ENCODE measurements at regions not wholly inside any gene's neighbourhood (a gene's known extent, or its start where the extent isn't known, plus 50 kb on each side); places are given as distances from the start of the nearest gene placed in this dataset.
A peak's percentile ranks its signal among the peaks of the same experiment; 100 is the strongest.

- Mint-ChIP-seq H3K27me3 (ENCODE audit: low read depth) (no peaks in the 10 kb centered on the region), H3K4me3 (no peak overlapping the region), H3K36me3 (ENCODE audit: low read depth) (no peaks in the 10 kb centered on the region), H3K9me3 (no peaks in the 10 kb centered on the region), H3K4me1 (no peaks in the 10 kb centered on the region), H3K27ac (ENCODE audit: unreplicated experiment) (no peak overlapping the region)
- TF ChIP-seq CTCF (conservative IDR thresholded peaks at IDR 0.05) = no peak
- DNase-seq (ENCODE audit: low read depth, low spot score) = no peak
Measured at GRCh38 chr20:11724097-11724496, 193.6 kb upstream of the BTBD3 start.

- no peak overlapping the region for H3K4me3 Mint-ChIP-seq
- no peak overlapping the region for H3K27ac Mint-ChIP-seq (ENCODE audit: unreplicated experiment)
- H3K27me3 Mint-ChIP-seq (ENCODE audit: low read depth) = no peaks in the 10 kb centered on the region
- DNase-seq (ENCODE audit: low read depth, low spot score) = no peak
- no peak for TF ChIP-seq CTCF (conservative IDR thresholded peaks at IDR 0.05)
- no peaks in the 10 kb centered on the region for H3K4me1 Mint-ChIP-seq
- peaks cover 4% of the 10 kb centered on the region for H3K36me3 Mint-ChIP-seq (ENCODE audit: low read depth)
- H3K9me3 Mint-ChIP-seq = peaks cover 8% of the 10 kb centered on the region
Measured at GRCh38 chr20:11726026-11726425, 191.7 kb upstream of the BTBD3 start.

GRCh38 chr20:11727708-11728107 is 190.0 kb upstream of the BTBD3 start:
- TF ChIP-seq CTCF (conservative IDR thresholded peaks at IDR 0.05) = no peak
- no peak overlapping the region for H3K4me3 Mint-ChIP-seq
- H3K27ac Mint-ChIP-seq (ENCODE audit: unreplicated experiment) = peak overlapping the region; percentile 57
- DNase-seq (ENCODE audit: low read depth, low spot score) = no peak
- H3K4me1 Mint-ChIP-seq = no peaks in the 10 kb centered on the region
- no peaks in the 10 kb centered on the region for H3K27me3 Mint-ChIP-seq (ENCODE audit: low read depth)
- peaks cover 15% of the 10 kb centered on the region for H3K9me3 Mint-ChIP-seq
- H3K36me3 Mint-ChIP-seq (ENCODE audit: low read depth) = peaks cover 7% of the 10 kb centered on the region

- peaks cover 18% of the 10 kb centered on the region for H3K9me3 Mint-ChIP-seq
- H3K27me3 Mint-ChIP-seq (ENCODE audit: low read depth) = no peaks in the 10 kb centered on the region
- H3K4me1 Mint-ChIP-seq = no peaks in the 10 kb centered on the region
- H3K36me3 Mint-ChIP-seq (ENCODE audit: low read depth) = peaks cover 7% of the 10 kb centered on the region
- no peak overlapping the region for H3K27ac Mint-ChIP-seq (ENCODE audit: unreplicated experiment)
- no peak overlapping the region for H3K4me3 Mint-ChIP-seq
- DNase-seq (ENCODE audit: low read depth, low spot score) = no peak
- TF ChIP-seq CTCF (conservative IDR thresholded peaks at IDR 0.05) = no peak
Measured at GRCh38 chr20:11728937-11729336, 188.8 kb upstream of the BTBD3 start.

GRCh38 chr20:11729806-11730205 is 187.9 kb upstream of the BTBD3 start:
- peaks cover 7% of the 10 kb centered on the region for H3K36me3 Mint-ChIP-seq (ENCODE audit: low read depth)
- peaks cover 18% of the 10 kb centered on the region for H3K9me3 Mint-ChIP-seq
- DNase-seq (ENCODE audit: low read depth, low spot score) = no peak
- H3K4me3 Mint-ChIP-seq = no peak overlapping the region
- H3K27ac Mint-ChIP-seq (ENCODE audit: unreplicated experiment) = no peak overlapping the region
- no peaks in the 10 kb centered on the region for H3K27me3 Mint-ChIP-seq (ENCODE audit: low read depth)
- no peak for TF ChIP-seq CTCF (conservative IDR thresholded peaks at IDR 0.05)
- no peaks in the 10 kb centered on the region for H3K4me1 Mint-ChIP-seq

- Mint-ChIP-seq H3K9me3 (peaks cover 18% of the 10 kb centered on the region), H3K27ac (ENCODE audit: unreplicated experiment) (peak overlapping the region; percentile 13), H3K4me3 (no peak overlapping the region), H3K36me3 (ENCODE audit: low read depth) (peaks cover 7% of the 10 kb centered on the region), H3K4me1 (no peaks in the 10 kb centered on the region), H3K27me3 (ENCODE audit: low read depth) (no peaks in the 10 kb centered on the region)
- no peak for TF ChIP-seq CTCF (conservative IDR thresholded peaks at IDR 0.05)
- DNase-seq (ENCODE audit: low read depth, low spot score) = no peak
Measured at GRCh38 chr20:11734431-11734830, 183.3 kb upstream of the BTBD3 start.

Measured in neural crest cell (in vitro differentiated cells).